ENCODE measurements at regions not wholly inside any gene's neighbourhood (a gene's known extent, or its start where the extent isn't known, plus 50 kb on each side); places are given as distances from the start of the nearest gene placed in this dataset.

GRCh38 chr7:22884911-22885788, 62.5 kb upstream of the TOMM7 start:
- no peaks in the 10 kb centered on the region for H3K9me3 ChIP-seq
- no peaks in the 10 kb centered on the region for H3K4me1 ChIP-seq (ENCODE audit: low read depth)
- DNase-seq, result no peak
- intact Hi-C loops (cut with DNase I, micrococcal nuclease), result no loop called here
- no peak for ATAC-seq
- H3K4me3 ChIP-seq, result no peak overlapping the region
- H3K36me3 ChIP-seq (ENCODE audit: low read depth), result no peaks in the 10 kb centered on the region
- no peak for TF ChIP-seq CTCF (IDR thresholded peaks at IDR 0.05)

GRCh38 chr7:22882106-22882505, 59.5 kb upstream of the TOMM7 start:
- no peaks in the 10 kb centered on the region for H3K9me3 ChIP-seq
- TF ChIP-seq CTCF (IDR thresholded peaks at IDR 0.05), result no peak
- intact Hi-C loops (cut with DNase I, micrococcal nuclease), result no loop called here
- no peaks in the 10 kb centered on the region for H3K36me3 ChIP-seq (ENCODE audit: low read depth)
- no peak for DNase-seq
- ATAC-seq, result no peak
- H3K4me3 ChIP-seq, result no peak overlapping the region
- H3K4me1 ChIP-seq (ENCODE audit: low read depth), result no peaks in the 10 kb centered on the region

- no peaks in the 10 kb centered on the region for H3K36me3 ChIP-seq (ENCODE audit: low read depth)
- no peak for TF ChIP-seq CTCF (IDR thresholded peaks at IDR 0.05)
Measured at GRCh38 chr7:22879709-22880306, 57.2 kb upstream of the TOMM7 start.

GRCh38 chr7:22879280-22879679, 56.6 kb upstream of the TOMM7 start:
- ATAC-seq, result no peak
- no peak for TF ChIP-seq CTCF (IDR thresholded peaks at IDR 0.05)
- DNase-seq, result no peak
- intact Hi-C loops (cut with DNase I, micrococcal nuclease), result no loop called here
- Histone ChIP-seq H3K4me1 (ENCODE audit: low read depth) (no peaks in the 10 kb centered on the region), H3K4me3 (no peak overlapping the region), H3K9me3 (no peaks in the 10 kb centered on the region), H3K36me3 (ENCODE audit: low read depth) (no peaks in the 10 kb centered on the region)

More at GRCh38 chr7:22879709-22880306, 57.2 kb upstream of the TOMM7 start:
- H3K9me3 ChIP-seq, result no peaks in the 10 kb centered on the region
- no peak overlapping the region for H3K4me3 ChIP-seq
- DNase-seq (no peak), ATAC-seq (no peak)
- H3K4me1 ChIP-seq (ENCODE audit: low read depth), result no peaks in the 10 kb centered on the region
- intact Hi-C loops (cut with DNase I, micrococcal nuclease), result no loop called here

GRCh38 chr7:22876986-22877729, 54.5 kb upstream of the TOMM7 start:
- no peak for DNase-seq
- no peaks in the 10 kb centered on the region for H3K36me3 ChIP-seq (ENCODE audit: low read depth)
- H3K9me3 ChIP-seq, result no peaks in the 10 kb centered on the region
- no peaks in the 10 kb centered on the region for H3K4me1 ChIP-seq (ENCODE audit: low read depth)
- ATAC-seq, result no peak
- intact Hi-C loops (cut with DNase I, micrococcal nuclease), result no loop called here
- TF ChIP-seq CTCF (IDR thresholded peaks at IDR 0.05), result no peak
- H3K4me3 ChIP-seq, result no peak overlapping the region

Data from mucosa of descending colon (tissue), 3 donors.